ENCODE measurements at regions not wholly inside any gene's neighbourhood (a gene's known extent, or its start where the extent isn't known, plus 50 kb on each side); places are given as distances from the start of the nearest gene placed in this dataset.
"Not testable (repeated sequence)": the region's sequence is repeated elsewhere in the genome, so short reads cannot be mapped to it uniquely, and the experiment has no call there.

DNA sequence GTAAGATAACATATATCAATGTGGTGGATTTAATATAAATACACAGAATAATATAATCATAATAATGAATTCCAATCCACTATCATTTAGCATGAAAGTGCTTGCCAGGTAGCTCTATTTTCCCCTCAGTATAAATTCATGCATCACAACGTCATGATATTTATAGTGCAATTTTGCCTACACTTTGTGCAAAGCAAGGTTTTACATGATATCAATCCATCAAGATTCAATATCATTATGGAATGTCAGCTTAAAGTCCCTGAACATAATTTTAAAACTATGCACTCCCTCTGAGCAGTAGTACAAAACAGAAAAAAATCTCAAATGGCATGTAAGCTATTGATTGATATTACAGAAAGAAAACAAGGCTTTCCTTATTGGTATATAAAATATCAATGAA, 962.2 kb upstream of the PCDH20 start:
- in situ Hi-C loops (cut with MboI; ENCODE audit: low pct_unique_long_range_greater_than_20kb, low sequenced_read_pairs, unreplicated experiment): no loop called here
- no peak for DNase-seq (ENCODE audit: low spot score)
- TF ChIP-seq, protein P1, sequence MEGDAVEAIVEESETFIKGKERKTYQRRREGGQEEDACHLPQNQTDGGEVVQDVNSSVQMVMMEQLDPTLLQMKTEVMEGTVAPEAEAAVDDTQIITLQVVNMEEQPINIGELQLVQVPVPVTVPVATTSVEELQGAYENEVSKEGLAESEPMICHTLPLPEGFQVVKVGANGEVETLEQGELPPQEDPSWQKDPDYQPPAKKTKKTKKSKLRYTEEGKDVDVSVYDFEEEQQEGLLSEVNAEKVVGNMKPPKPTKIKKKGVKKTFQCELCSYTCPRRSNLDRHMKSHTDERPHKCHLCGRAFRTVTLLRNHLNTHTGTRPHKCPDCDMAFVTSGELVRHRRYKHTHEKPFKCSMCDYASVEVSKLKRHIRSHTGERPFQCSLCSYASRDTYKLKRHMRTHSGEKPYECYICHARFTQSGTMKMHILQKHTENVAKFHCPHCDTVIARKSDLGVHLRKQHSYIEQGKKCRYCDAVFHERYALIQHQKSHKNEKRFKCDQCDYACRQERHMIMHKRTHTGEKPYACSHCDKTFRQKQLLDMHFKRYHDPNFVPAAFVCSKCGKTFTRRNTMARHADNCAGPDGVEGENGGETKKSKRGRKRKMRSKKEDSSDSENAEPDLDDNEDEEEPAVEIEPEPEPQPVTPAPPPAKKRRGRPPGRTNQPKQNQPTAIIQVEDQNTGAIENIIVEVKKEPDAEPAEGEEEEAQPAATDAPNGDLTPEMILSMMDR (IDR thresholded peaks at IDR 0.05; ENCODE audit: extremely low read depth, insufficient read depth, missing control alignments): no peak

DNA sequence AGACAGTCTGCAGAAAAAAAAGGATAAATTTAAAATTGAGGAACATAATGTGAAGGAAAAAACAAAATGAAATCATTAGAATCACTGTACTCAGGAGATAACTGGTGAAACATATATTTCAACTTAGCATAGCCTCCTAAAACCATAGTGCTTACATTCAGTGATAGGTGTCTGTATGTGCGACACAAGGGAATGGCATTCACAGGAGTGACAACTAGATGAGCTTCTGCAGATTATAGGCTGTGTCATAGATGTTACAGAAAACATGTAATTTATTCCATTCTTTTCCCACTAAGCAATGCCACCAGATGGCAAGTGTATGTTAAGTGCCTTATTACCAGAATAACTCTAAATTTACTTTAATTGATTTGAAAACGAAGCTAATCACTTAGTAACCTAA, 960.0 kb upstream of the PCDH20 start:
- TF ChIP-seq, protein P1 (IDR thresholded peaks at IDR 0.05; ENCODE audit: extremely low read depth, insufficient read depth, missing control alignments): no peak
- in situ Hi-C loops (cut with MboI; ENCODE audit: low pct_unique_long_range_greater_than_20kb, low sequenced_read_pairs, unreplicated experiment): no loop called here
- DNase-seq (ENCODE audit: low spot score): no peak

DNA sequence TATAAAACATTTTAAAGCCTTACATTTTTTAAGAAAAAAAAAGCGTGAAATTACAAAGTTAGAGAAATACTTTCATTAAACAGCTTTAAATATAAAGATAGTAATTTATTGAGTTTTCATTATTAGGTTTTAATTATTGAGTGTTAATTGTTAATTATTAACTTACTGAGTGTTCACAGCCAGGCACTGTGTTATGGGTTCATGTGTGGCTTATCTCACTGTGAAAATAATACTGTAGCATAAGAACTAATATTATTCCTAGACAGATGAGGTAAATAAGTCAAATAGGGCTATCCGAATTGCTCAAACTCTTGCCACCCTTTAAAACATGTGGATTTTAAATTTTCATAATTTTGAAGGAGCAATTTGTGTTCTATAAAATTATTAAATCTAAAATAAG, 956.1 kb upstream of the PCDH20 start:
- TF ChIP-seq, protein P1 (IDR thresholded peaks at IDR 0.05; ENCODE audit: extremely low read depth, insufficient read depth, missing control alignments): no peak
- in situ Hi-C loops (cut with MboI; ENCODE audit: low pct_unique_long_range_greater_than_20kb, low sequenced_read_pairs, unreplicated experiment): loop anchor here (25.0 kb wide), 1 partner anchor 234 kb away; no protein-coding TSS in a partner anchor
- DNase-seq (ENCODE audit: low spot score): no peak

DNA sequence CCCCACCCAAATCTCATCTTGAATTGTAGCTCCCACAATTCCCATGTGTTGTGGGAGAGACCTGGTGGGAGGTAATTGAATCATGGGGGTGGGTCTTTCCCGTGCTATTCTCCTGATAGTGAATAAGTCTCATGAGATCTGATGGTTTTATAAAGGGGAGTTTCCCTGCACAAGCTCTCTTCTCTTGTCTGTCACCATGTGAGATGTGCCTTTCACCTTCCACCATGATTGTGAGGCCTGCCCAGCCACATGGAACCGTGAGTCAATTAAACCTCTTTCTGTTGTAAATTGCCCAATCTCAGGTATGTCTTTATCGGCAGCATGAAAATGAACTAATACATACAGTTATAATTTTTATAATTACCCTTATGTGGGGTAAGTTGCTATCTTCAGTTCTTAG, 952.3 kb upstream of the PCDH20 start:
- DNase-seq (ENCODE audit: low spot score): not testable (repeated sequence)
- in situ Hi-C loops (cut with MboI; ENCODE audit: low pct_unique_long_range_greater_than_20kb, low sequenced_read_pairs, unreplicated experiment): loop anchor here (25.0 kb wide), 1 partner anchor 231 kb away; no protein-coding TSS in a partner anchor

DNA sequence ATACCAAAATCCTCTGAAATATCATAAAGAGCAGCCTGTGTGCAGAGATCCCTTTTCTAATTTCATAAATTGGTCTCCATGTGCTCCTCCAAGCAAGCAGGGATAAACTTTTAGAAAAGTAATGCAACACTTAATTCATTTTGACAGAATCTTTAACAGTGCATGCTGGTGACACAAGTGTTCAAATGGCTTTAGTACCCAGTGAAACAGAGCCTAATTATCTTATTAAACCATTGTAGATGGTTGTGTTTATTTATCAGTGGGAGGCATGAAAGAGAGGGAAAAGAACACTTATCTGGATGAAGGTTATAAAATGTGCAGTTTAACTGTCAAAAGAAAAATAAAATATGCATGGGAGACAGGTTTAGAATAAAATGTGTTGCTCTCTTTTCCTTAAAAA, 945.0 kb upstream of the PCDH20 start:
- TF ChIP-seq, protein P1 (IDR thresholded peaks at IDR 0.05; ENCODE audit: extremely low read depth, insufficient read depth, missing control alignments): no peak
- no peak for DNase-seq (ENCODE audit: low spot score)
- in situ Hi-C loops (cut with MboI; ENCODE audit: low pct_unique_long_range_greater_than_20kb, low sequenced_read_pairs, unreplicated experiment): loop anchor here (25.0 kb wide), 1 partner anchor 223 kb away; no protein-coding TSS in a partner anchor

DNA sequence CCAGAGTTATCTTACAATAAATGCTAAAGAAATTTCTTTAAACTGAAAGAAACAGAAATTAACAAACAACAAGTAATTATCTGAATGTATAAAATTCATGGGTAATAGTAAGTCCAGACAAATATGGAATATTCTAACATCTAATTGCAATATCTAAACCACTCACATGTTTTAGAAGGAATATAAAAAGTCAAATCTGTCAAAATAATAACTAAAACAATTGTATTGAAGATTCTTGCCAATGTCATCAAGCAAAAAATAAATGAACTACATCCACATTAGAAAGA, 942.9 kb upstream of the PCDH20 start:
- TF ChIP-seq, protein P1 (IDR thresholded peaks at IDR 0.05; ENCODE audit: extremely low read depth, insufficient read depth, missing control alignments): no peak
- no peak for DNase-seq (ENCODE audit: low spot score)
- in situ Hi-C loops (cut with MboI; ENCODE audit: low pct_unique_long_range_greater_than_20kb, low sequenced_read_pairs, unreplicated experiment): loop anchor here (25.0 kb wide), 1 partner anchor 221 kb away; no protein-coding TSS in a partner anchor

DNA sequence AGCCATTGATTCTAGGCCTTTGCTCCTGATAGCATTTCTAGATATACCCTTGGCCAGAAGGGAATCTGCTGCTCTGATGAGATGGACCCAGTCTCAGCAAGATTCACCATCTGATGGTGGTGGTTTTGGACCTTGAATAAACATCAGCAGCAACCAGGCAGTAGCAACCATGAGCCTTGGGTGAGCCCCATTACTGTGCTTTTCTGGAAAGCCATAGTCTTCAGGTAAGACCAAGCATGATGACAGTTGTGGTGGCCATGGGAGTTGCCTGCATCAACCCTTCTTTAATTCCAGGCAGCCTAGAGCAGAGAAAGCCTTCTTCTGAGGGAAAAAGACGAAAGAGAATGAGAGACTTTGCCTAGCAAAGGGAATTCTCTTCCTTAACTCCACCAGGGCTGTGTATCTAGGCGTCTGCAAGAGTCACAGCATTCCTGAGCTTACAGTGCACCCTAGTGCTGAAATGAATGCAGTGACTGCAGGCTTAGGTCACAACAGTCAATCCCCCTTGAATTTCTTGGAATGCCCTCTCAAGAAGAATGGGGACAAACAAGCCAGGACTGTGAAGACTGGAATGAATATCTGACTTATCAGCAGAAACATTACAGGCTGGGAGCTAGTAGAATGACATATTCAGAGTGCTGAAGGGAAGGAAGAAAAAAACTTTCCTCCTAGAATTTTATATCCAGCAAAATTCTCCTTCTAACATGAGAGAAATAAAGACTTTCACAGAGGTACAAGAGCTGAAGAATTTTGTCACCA, 942.4 kb upstream of the PCDH20 start:
- in situ Hi-C loops (cut with MboI; ENCODE audit: low pct_unique_long_range_greater_than_20kb, low sequenced_read_pairs, unreplicated experiment): loop anchor here (25.0 kb wide), 1 partner anchor 221 kb away; no protein-coding TSS in a partner anchor
- TF ChIP-seq, protein P1 (IDR thresholded peaks at IDR 0.05; ENCODE audit: extremely low read depth, insufficient read depth, missing control alignments): peak; percentile 74

More for the DNA sequence above, 942.4 kb upstream of the PCDH20 start:
- peak; percentile 18 for DNase-seq (ENCODE audit: low spot score)

Data from GM13977 (cell line).